RPMI7951 (cell line): ENCODE measurements at regions not wholly inside any gene's neighbourhood (a gene's known extent, or its start where the extent isn't known, plus 50 kb on each side); places are given as distances from the start of the nearest gene placed in this dataset.

Source experiments
- DNase-seq: peaks from one replicate; pipeline ENCODE4 v3.0.0-alpha.2; 2012; ENCODE audit warnings: low read depth

- peak; percentile 48 for DNase-seq
Measured at GRCh38 chr20:6231556-6231955, 108.7 kb upstream of the FERMT1 start.

- no peak for DNase-seq
Measured at GRCh38 chr20:6228302-6228843, 105.5 kb upstream of the FERMT1 start.

GRCh38 chr20:6213311-6213710 lies 90.5 kb upstream of the FERMT1 start:
- DNase-seq, result no peak

- no peak for DNase-seq
Measured at GRCh38 chr20:6212903-6213302, 90.1 kb upstream of the FERMT1 start.

- DNase-seq, result no peak
Measured at GRCh38 chr20:6209093-6209492, 86.3 kb upstream of the FERMT1 start.

- no peak for DNase-seq
Measured at GRCh38 chr20:6200092-6200491, 77.3 kb upstream of the FERMT1 start.

- no peak for DNase-seq
Measured at GRCh38 chr20:6185268-6185667, 62.4 kb upstream of the FERMT1 start.

- DNase-seq, result no peak
Measured at GRCh38 chr20:6184086-6184485, 61.3 kb upstream of the FERMT1 start.

- DNase-seq, result no peak
Measured at GRCh38 chr20:6180531-6180930, 57.7 kb upstream of the FERMT1 start.

- peak; percentile 41 for DNase-seq
Measured at GRCh38 chr20:6178537-6178936, 55.7 kb upstream of the FERMT1 start.

- no peak for DNase-seq
Measured at GRCh38 chr20:6173481-6173880, 50.7 kb upstream of the FERMT1 start.
